DOHH2 (cell line): ENCODE measurements at regions not wholly inside any gene's neighbourhood (a gene's known extent, or its start where the extent isn't known, plus 50 kb on each side); places are given as distances from the start of the nearest gene placed in this dataset.

Source experiments
- H3F3A ChIP-seq: fragments of 200-600 bp; sonication (generic), shearing (Covaris generic); 2 replicates; pipeline ENCODE4 v1.6.0; 2016; ENCODE audit warnings: antibody characterized with exemption, mild to moderate bottlenecking; ENCODE audit not compliant: control insufficient read depth, insufficient read depth
- H3K27ac ChIP-seq: fragments of 200-600 bp; sonication (generic); 2 replicates; pipeline ENCODE4 v1.5.1; 2014; ENCODE audit warnings: low read depth, mild to moderate bottlenecking, low read length, moderate library complexity
- H3K27me3 ChIP-seq: fragments of 200-600 bp; sonication (generic); 2 replicates; pipeline ENCODE4 v1.6.1; 2014; ENCODE audit warnings: mild to moderate bottlenecking, low read length, mixed read lengths; ENCODE audit not compliant: control insufficient read depth
- H3K36me3 ChIP-seq: fragments of 200-600 bp; sonication (generic); 2 replicates; pipeline ENCODE4 v1.6.1; 2014; ENCODE audit warnings: mild to moderate bottlenecking, low read length, moderate library complexity, mixed read lengths; ENCODE audit not compliant: control insufficient read depth
- H3K4me1 ChIP-seq: fragments of 200-600 bp; sonication (generic); 2 replicates; pipeline ENCODE4 v1.6.1; 2014; ENCODE audit warnings: mild to moderate bottlenecking, low read length, mixed read lengths; ENCODE audit not compliant: control insufficient read depth
- H3K4me2 ChIP-seq: fragments of 200-600 bp; sonication (generic); 2 replicates; pipeline ENCODE4 v1.6.0; 2014; ENCODE audit warnings: mild to moderate bottlenecking, low read length, moderate library complexity
- H3K4me3 ChIP-seq: fragments of 200-600 bp; sonication (generic); 2 replicates; pipeline ENCODE4 v1.5.1; 2014; ENCODE audit warnings: mild to moderate bottlenecking, low read length, mixed read lengths
- H3K79me2 ChIP-seq: fragments of 200-600 bp; sonication (generic); 2 replicates; pipeline ENCODE4 v1.6.1; 2014; ENCODE audit warnings: mild to moderate bottlenecking, low read length, mixed read lengths; ENCODE audit not compliant: control insufficient read depth
- H3K9me2 ChIP-seq: fragments of 200-600 bp; sonication (generic); replicated peaks from 2 replicates; pipeline ENCODE4 v1.6.1; 2014; ENCODE audit warnings: mild to moderate bottlenecking, low read length, mixed read lengths; ENCODE audit not compliant: control insufficient read depth
- H3K9me3 ChIP-seq: fragments of 200-600 bp; sonication (generic); 2 replicates; pipeline ENCODE4 v1.6.1; 2014; ENCODE audit warnings: antibody characterized with exemption, low read length, mixed read lengths; ENCODE audit not compliant: control insufficient read depth, insufficient read depth
- H4K20me1 ChIP-seq: fragments of 200-600 bp; sonication (generic); 2 replicates; pipeline ENCODE4 v1.6.0; 2014; ENCODE audit warnings: low read depth, mild to moderate bottlenecking, antibody characterized with exemption, low read length, moderate library complexity; ENCODE audit not compliant: control insufficient read depth, insufficient read depth
- EZH2phosphoT487 ChIP-seq: fragments of 200-600 bp; sonication (generic); IDR thresholded peaks from 2 replicates; pipeline ENCODE4 v1.6.1; 2017; ENCODE audit warnings: borderline replicate concordance, mild to moderate bottlenecking, antibody characterized with exemption, low read length, moderate library complexity, mixed read lengths
- TF ChIP-seq, protein P1 (sequence below): fragments of 200-600 bp; sonication (generic); IDR thresholded peaks from one replicate; pipeline ENCODE4 v1.5.1; 2014; ENCODE audit warnings: antibody characterized with exemption, mild to moderate bottlenecking, low read depth, low read length; ENCODE audit not compliant: poor library complexity, severe bottlenecking

DNA sequence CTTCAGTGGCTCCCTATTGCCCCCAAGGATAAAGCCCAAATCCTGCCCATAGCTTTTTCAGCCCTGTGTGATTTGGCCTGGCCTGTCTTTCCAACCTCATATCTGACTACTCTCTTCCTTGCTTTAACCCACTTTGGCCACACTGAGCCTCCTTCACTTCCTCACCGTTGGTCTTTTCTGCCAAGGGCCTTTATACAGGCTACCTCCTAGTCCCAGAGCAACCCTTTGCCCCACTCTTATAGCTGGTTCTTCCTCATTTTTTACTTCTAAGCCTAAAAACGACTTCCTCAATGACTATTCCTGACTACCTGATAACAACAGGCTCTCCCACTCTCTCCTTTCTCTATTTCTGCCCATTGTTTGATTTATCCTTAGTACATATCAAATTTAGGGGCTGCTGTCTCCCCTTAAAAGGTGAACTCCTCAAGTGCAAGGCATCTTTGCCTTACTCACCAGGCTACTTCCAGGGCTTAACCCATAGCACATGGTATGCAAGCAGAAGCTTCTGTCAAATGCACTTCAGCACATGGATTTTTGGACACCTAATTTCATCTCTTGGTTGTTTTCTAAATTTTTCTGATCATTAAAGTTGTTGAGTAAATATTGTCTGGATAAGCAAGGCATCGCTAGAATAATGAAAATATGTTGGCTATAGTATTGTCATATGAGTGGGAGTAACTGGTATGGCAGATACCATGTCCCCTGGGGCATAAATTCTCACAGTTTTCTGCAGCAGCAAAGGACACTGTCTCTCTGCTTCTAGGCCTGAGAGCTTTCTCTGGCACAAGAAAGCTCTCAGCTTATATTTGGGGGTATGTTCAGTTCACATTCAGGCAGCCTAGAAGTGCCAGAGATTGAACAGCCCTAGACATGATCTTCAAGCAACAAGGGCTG is 201.5 kb upstream of the GPR26 start:
- no peaks in the 10 kb centered on the region for H3F3A ChIP-seq
- H3K27me3 ChIP-seq, result no peaks in the 10 kb centered on the region
- TF ChIP-seq EZH2phosphoT487, result no peak
- TF ChIP-seq, protein P1, sequence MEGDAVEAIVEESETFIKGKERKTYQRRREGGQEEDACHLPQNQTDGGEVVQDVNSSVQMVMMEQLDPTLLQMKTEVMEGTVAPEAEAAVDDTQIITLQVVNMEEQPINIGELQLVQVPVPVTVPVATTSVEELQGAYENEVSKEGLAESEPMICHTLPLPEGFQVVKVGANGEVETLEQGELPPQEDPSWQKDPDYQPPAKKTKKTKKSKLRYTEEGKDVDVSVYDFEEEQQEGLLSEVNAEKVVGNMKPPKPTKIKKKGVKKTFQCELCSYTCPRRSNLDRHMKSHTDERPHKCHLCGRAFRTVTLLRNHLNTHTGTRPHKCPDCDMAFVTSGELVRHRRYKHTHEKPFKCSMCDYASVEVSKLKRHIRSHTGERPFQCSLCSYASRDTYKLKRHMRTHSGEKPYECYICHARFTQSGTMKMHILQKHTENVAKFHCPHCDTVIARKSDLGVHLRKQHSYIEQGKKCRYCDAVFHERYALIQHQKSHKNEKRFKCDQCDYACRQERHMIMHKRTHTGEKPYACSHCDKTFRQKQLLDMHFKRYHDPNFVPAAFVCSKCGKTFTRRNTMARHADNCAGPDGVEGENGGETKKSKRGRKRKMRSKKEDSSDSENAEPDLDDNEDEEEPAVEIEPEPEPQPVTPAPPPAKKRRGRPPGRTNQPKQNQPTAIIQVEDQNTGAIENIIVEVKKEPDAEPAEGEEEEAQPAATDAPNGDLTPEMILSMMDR, result no peak
- H3K27ac ChIP-seq, result no peak overlapping the region
- no peaks in the 10 kb centered on the region for H3K9me2 ChIP-seq
- H4K20me1 ChIP-seq, result no peaks in the 10 kb centered on the region
- no peaks in the 10 kb centered on the region for H3K79me2 ChIP-seq
- no peak overlapping the region for H3K4me2 ChIP-seq
- H3K36me3 ChIP-seq, result no peaks in the 10 kb centered on the region
- H3K4me1 ChIP-seq, result no peaks in the 10 kb centered on the region
- no peak overlapping the region for H3K4me3 ChIP-seq
- H3K9me3 ChIP-seq, result no peaks in the 10 kb centered on the region

DNA sequence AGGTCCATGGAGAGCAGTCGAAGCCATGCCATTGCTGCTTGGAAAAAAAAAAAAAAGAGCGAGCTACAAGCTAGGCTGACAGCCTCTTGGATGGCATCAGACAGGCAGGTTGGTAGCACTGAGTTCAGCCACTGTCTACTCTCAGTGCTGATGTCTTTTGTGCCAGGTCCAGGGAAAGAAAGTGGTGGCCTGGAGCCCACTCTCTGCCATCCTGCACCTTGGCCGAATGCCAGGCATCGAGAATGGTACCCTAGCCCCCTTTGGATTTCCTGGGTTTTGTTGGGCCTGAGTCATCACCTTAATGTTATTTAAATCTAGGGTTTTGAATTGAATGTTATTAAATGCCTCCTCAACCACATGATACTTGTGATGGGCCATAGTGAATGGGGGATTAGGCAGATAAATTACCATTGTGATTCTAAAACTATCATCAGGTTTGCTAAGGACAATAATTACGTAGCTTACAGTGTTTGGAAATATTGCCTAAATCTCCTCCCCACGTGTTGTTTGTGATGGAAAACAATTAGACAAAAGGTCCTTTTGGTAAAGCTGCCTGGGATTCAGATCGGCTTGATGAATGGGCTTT is 195.7 kb upstream of the GPR26 start:
- H3F3A ChIP-seq, result no peaks in the 10 kb centered on the region
- no peaks in the 10 kb centered on the region for H3K27me3 ChIP-seq
- no peaks in the 10 kb centered on the region for H3K9me2 ChIP-seq
- H3K4me1 ChIP-seq, result no peaks in the 10 kb centered on the region
- no peak overlapping the region for H3K4me3 ChIP-seq
- no peak overlapping the region for H3K27ac ChIP-seq
- H3K36me3 ChIP-seq, result no peaks in the 10 kb centered on the region
- H4K20me1 ChIP-seq, result no peaks in the 10 kb centered on the region
- H3K4me2 ChIP-seq, result no peak overlapping the region
- TF ChIP-seq, protein P1, result no peak
- no peak for TF ChIP-seq EZH2phosphoT487
- H3K79me2 ChIP-seq, result no peaks in the 10 kb centered on the region
- H3K9me3 ChIP-seq, result no peaks in the 10 kb centered on the region

DNA sequence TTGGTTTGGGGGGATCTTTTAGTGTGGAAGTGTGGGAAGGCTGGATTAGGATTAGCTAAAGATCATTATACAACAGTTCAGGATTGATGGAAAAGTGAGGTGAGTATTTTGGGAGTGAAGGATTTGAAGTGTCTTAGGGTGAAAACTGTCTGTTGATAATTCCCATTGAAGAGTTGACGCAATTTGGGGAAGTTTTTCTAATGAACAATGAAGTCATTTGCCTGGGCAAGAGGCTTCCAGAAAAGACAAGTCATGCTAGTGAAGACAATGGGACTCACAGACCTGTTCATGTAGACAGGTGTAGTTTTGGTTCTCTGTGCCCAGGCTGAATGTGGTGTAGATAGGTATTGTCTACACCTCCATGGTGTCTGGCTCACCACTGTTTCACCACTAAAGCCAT is 194.3 kb upstream of the GPR26 start:
- Histone ChIP-seq H3K27ac (no peak overlapping the region), H3K79me2 (no peaks in the 10 kb centered on the region), H3K4me2 (no peak overlapping the region), H3F3A (no peaks in the 10 kb centered on the region), H3K27me3 (no peaks in the 10 kb centered on the region), H4K20me1 (no peaks in the 10 kb centered on the region), H3K9me3 (no peaks in the 10 kb centered on the region), H3K9me2 (no peaks in the 10 kb centered on the region), H3K4me3 (no peak overlapping the region), H3K36me3 (no peaks in the 10 kb centered on the region), H3K4me1 (no peaks in the 10 kb centered on the region)
- TF ChIP-seq EZH2phosphoT487, result no peak
- TF ChIP-seq, protein P1, result no peak
